GM21576 (cell line): ENCODE measurements at regions not wholly inside any gene's neighbourhood (a gene's known extent, or its start where the extent isn't known, plus 50 kb on each side); places are given as distances from the start of the nearest gene placed in this dataset.
"Not testable (repeated sequence)": the region's sequence is repeated elsewhere in the genome, so short reads cannot be mapped to it uniquely, and the experiment has no call there.

Experiments used
- ATAC-seq: cut with Tn5 transposase; IDR thresholded peaks from one replicate; pipeline ENCODE4 v1.9.1; 2021; ENCODE audit warnings: mild to moderate bottlenecking, moderate library complexity; ENCODE audit not compliant: unreplicated experiment

DNA sequence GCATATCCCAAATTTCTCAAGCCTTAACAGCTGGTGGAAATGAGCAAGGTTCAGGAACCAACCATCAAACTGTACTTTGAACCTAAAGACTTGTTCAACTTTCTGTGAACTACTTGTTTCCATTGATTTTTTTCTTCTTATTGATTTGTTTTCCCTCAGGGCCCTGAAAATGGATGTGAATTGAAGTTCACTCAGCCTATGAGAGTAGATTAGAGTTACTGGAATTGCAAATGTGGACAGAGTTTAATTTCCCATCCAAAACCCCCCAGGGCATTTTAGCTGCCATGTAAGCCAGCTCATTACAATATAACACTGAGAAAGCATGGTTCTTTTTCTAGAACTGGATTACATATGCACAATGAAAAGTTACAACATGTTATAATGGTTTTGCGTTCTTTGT lies 1105.7 kb downstream of the REEP3 start:
- ATAC-seq, result no peak

DNA sequence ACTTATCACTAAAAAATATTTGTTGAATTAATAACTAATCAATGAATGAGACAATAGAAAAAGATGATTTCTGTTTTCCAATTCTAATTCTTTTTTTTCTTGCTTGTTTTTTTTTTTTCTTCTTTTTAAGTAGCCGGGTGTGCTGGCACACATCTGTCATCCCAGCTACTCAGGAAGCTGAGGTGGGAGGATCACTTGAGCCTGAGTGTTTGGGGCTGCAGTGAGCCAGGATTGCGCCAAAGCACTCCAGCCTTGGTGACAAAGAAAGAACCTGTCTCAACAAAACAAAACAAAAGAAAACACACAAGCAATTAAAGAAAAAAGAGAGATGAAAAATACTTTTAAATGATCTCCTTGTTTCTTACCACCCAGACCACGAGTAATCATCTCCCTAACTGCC lies 1109.3 kb downstream of the REEP3 start:
- ATAC-seq, result no peak

DNA sequence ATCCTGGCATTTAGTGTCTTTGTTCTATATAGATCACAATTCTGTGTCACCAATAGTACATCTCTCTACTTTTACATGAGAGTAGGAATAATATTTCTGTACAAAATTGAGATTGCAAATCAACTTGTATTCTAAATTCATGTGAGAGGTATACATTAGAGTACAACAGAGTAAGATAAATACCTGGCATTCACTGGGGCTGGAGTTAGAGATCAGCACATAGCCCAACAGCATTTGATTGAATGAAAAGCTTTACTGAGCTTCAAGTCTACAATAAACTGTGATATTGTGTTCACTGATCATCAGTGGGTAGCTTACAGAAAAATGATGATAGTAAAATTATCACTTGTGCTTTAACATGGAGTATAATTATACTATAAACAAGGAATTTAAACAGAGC lies 1114.7 kb downstream of the REEP3 start:
- ATAC-seq, result no peak

DNA sequence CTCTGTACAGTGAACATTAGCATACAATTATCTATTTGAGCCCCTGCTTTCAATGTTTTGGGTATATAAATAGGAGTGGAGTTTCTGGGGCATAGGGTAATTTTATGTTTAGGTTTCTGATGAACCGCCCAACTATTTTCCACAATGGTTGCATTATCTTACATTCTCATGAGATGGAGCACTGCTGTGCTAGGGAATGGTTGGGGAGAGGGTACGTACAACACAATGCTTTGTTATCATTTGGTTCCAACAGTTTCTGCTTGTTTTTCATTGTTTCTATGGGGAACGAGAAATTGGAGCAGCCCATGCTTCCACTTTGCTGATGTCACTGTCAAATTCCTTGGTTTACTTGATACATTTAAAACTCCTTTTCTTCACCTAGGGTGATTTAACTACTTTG lies 1115.3 kb downstream of the REEP3 start:
- no peak for ATAC-seq

DNA sequence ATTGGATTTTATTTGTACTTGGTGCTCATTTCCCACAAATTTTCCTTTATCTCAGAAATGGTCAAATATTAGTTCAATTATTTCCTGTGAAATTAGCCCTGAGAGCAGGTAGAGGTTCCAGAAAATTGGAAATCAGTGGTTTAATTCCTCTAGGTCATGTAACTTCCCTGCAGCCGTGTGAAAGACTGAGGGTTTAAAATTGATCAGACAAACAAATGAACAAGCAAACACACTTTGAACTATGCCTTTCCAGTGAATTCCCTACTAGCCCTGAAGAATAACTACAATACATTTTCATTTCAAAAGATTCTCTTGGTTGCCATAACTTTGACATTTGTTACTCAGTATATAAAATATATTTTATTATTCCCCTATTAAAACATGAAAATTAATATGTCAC lies 1116.7 kb downstream of the REEP3 start:
- no peak for ATAC-seq

DNA sequence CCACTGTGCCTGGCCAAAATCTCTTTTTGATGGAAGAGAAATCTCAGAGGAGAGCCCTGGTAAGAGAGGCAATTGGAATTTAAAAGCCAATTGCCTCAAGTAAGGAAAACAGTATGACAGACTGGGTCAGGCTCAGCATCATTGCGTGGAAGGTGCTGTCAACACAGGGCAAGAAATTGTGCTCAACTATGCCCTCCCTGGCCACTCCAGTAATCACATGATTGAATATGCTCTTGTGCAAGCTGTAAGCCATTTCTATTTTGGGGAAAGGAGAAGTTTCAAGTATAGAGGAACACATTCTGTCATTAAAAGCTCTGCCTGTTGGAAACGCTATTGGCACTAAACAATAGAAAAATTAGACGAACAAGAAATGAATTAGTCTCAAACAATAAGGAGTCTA lies 1127.7 kb downstream of the REEP3 start:
- no peak for ATAC-seq

DNA sequence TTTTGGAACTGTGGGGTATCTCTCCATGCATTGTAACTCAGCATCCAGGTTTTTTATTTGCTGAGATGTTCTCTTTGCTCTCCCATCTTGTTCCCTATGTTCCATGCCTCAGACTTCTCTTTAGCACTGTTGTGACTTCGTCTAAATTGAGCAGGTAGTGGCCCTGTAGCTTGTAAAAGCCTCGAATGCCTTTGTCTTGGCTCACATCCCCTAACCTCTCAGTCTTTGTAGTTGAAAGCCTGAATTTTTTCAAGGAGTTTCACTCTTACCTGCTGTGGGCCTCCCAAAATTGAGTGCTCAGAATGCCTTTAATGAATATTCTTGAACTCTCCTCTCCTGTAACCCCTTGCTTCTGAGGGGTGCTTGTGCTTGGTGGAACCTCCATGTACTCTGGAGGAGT lies 1137.3 kb downstream of the REEP3 start:
- no peak for ATAC-seq

DNA sequence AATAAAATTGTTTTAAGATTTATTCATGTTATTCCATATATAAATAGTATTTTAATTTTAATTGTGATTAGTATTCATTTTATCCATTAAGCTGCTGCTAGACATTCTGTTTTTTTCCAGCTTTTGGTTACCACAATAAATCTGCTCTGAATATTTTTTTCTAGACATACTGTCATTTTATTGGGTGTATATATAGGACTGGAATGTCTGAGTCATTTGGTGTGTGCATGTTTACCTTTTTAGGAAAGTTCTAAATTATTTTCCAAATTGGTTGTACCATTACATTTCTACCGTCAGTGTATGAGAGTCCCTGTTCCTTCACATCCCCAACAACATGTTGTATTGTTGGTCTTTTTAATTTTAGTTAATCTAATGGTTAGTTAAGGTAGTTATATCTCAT lies 1138.1 kb downstream of the REEP3 start:
- no peak for ATAC-seq

DNA sequence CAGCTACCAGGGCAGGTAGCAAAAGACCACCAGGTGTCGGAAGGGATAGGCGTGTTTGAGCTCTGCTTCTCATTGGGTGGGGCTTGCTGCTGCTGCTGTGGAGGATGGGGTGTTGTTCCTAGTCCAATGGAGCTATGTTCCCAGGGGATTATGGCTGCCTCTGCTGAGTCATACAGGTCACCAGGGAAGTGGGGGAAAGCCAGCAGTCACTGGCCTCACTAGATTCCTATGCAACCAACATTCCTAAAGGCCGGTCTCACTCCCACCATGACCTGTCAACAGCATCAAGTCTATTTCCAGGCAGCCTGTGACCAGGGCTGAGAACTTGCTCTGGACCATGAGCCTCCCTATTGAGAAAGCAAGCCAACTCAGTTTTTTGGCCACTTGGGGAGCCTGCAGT lies 1160.8 kb downstream of the REEP3 start:
- no peak for ATAC-seq

DNA sequence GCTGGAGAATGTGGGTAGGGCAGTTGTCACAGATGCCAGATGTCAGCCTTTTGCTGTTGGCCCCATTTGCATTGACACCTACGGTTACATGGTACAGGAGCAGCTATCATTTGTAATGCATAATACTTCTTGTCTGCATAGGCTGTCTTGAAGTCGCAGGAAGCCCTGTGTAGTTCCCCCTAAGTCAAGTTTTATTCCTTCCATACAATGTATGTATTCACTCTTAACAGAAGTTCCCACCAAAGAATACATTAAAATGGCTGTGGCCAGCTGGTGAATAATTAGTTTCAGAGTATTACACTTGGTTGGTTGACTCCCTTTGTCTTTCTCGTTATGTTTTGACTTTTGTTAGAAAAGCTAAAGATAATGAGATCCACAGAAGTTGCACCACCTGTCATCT lies 1169.0 kb downstream of the REEP3 start:
- no peak for ATAC-seq

DNA sequence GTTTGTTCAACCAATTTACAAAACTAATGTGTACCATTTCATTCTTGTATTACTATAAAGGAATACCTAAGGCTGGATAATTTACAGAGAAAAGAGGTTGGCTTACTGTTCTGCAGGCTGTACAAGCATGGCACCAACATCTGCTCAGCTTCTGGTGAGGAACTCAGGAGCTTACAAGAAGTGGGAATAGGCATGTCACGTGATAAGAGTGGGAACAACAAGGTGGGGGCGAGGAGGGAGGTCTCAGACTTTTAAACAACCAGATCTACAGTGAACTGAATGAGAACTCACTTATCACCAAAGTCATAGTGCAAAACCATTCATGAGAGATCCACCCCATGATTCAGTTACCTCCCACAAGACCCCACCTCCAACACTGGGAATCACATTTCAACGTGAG lies 1178.0 kb downstream of the REEP3 start:
- no peak for ATAC-seq

DNA sequence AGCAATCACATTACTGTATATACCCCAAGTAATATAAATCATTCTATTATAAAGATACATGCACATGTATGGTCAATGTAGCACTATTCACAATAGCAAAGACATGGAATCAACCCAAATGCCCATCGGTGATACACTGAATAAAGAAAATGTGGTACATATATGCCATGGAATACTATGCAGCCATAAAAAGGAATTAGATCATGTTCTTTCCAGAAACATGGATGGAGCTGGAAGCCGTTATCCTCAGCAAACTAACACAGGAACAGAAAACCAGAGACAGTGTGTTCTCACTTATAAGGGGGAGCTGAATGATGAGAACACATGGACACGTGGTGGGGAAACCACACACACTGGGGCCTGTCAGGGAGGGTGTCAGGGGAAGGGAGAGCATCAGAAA lies 1180.9 kb downstream of the REEP3 start:
- ATAC-seq, result not testable (repeated sequence)

DNA sequence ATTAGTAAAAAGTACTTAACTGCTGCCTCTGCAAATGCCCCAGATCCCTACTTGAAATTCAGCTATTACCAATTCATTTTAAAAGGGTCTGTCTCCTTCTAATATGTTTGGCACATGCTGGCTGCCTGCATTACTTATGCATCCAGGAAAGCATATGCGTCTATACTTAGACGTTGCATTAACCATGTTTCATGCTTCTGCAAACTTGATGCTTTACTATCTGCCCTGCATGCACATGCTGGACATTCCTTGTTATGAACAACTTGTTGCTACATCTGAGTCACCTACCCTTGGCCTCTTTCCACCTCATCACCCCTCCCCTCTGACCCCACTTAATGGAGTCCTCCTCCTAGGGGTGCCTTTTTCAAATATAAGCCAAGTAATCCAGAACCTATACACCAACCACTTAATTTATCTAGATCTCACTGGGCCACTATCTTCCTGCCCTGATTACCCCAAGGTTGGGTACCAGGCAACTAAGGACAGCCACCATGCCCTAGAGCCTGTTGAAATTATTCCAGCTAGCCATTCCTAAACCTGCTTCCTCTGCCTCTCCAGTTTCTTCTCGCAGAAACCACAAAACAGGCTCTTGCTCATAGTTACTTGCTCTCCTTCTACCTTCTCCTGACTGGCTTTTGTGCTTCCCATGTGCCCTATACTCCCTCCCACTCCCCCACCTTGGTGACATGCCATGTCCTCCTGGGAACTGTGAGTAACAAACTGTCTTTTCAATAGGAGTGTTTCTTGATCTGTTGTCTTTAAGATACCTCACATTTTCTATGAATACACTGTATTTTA lies 1187.9 kb downstream of the REEP3 start:
- ATAC-seq, result no peak

DNA sequence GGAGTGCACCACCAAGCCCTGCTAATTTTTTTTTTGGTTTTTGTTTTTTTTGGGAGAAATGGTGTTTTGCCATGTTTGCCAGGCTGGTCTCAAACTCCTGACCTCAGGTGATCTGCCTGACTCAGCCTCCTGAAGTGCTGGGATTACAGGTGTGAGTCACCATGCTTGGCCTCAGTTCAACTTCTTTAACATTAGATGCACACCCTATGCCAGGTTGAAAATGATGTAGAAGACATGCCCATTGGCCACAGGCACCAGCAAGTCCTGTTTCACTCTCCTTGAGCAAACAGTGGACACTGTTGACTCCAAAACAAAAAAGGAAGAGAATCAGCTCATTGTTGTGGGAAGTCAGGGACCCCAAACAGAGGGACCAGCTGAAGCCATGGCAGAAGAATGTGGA lies 1205.3 kb downstream of the REEP3 start:
- no peak for ATAC-seq

DNA sequence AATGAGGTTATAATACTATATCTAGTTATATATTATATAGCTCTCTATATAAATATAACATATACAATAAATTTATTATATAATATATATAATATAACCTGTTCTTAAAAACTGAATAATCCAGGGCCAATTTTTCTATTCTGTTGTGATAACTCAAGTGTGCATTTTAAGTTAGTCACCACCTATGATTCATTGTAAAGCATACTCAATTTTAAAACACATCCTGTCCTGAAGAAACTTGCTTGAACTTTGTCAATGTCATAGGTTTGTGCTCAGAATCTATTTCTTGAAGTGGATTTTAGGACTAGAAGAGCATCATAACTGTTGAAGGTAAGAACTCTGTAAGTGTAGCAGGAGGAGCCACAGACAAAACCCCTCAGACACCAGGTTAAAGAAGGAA lies 1209.8 kb downstream of the REEP3 start:
- ATAC-seq, result no peak

DNA sequence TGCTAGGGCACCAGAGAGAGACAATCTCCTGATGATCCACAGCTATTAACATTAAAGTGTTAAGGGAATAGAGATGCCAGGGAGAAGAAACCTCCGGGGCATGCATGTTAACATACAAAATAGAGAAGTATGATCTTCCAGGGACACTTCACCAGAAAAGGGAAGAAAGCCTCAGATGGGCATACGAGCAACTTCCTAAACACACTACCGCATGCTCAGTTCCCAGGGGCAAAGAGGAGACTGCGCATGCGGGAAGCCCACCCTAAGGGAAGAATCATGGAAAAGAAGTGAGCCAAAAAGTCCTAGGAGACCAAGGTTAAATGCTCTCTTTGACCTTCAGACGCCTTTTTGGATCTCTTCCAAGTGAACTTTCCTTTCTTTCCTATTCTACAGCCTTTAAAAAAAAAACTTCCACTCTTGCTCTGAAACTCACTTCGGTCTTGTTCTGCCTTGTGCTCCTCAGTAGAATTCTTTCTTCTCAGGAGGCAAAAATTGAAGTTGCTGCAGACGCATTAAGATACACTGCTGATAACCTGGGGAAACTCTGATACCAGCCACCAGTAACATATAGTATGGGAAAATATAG lies 1211.3 kb downstream of the REEP3 start:
- no peak for ATAC-seq

DNA sequence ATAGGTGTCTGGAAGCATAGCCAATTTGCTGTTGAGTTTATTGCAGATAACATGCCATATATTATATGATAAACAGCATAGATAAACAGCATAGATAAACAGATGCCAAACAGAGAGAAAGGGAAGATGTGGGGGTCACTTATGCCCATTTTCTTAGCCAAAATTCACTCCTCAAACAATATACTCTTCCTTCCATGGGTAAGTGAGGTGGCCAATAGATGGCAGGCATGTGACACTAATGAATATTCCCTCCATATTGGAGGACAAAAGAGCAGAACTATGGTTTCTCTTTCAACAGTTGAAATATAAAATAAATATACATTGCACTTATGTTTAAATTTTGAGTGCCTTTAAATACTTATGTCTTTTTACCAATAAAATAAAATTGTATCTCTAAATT lies 1212.8 kb downstream of the REEP3 start:
- ATAC-seq, result no peak

DNA sequence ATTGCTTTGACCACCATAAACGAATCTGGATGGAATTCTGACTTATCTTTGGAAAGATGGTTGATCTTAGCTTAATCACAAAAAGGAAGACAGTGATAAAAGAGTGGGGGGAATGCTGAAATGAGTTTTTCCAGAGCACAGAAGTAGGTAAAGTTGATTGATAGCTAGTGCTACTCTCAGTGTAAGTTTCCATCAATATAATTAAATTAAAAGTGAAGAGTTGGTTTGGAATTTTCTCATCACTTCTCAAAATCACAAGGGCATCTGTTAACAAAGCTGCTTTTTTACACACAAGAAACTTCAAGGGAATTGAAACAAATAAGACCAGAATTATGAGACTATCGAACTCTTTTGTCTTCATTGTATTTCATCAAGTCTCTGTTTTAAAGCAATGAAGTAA lies 1217.3 kb downstream of the REEP3 start:
- no peak for ATAC-seq

DNA sequence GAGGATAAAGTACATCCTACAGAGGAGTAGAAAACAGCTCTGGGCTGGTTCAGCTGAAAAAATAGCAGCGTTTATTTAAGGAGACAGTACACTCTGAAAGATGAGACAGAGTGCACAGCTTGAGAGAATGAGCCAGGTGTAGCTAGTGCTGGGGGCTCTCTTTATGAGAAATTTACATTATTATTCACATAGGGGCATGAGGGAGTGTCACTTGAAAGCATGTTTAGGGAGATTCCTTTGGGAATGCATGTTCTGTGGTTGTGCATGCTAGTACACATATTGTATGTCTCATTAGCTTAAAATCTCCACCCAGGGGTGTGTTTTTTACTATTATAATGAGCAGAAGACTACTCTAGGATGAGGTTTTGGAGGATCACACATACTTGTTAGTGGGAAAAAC lies 1224.4 kb downstream of the REEP3 start:
- ATAC-seq, result no peak

DNA sequence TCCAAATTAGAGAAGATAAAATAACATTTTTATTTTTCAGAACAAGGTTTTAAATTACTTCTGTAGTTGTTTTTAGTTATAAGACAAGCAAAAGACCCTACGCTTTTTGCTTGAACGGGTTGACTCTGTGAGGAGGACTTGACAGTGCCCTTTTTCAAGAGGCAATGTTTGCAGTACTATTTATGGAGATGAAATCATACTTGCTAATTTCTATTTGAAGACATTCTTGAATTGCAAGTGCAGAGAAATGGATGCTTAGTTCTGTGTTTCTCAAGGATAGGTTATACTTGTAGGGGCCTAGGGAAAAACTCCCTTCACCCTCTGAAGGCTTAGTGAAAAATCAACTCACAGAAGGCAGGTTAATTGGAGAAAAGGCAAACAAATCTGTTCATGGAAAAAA lies 1229.5 kb downstream of the REEP3 start:
- no peak for ATAC-seq

DNA sequence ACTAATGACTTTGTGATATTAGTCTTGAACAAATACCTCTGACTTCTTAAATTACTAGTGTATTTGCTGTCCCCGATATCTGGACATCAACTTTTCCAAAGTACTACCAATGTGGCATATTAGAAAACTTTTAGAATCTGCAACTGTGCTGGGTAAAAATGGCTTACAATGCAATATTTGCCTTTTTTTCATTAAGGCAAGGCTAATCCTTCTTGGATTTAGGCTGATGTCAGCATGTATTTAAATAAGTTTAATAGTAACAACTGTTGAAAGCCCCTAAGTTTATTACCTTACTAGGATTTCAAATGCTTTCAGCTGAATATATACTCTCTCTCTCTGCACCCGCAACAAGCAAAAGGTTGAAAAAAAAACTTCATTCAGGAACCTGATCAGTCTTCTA lies 1232.3 kb downstream of the REEP3 start:
- ATAC-seq, result no peak

DNA sequence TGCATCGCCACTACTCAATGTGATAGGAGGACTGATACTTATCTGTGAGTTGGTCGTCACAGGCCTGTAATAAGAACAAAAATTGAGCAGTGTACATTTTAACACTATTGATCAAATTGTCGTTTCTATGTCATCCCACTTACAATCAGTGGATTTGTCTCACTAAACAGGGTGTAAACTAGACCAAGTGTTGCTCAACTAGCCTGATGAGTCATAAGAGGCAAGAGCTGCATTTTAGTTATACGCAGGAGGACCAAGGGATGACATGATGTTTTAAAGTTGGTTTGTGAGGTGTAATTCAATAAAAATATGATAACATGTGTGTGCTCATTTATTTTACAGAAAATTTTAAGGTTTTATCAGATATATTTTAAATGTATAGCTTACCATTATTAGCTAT lies 1239.2 kb downstream of the REEP3 start:
- ATAC-seq, result no peak

DNA sequence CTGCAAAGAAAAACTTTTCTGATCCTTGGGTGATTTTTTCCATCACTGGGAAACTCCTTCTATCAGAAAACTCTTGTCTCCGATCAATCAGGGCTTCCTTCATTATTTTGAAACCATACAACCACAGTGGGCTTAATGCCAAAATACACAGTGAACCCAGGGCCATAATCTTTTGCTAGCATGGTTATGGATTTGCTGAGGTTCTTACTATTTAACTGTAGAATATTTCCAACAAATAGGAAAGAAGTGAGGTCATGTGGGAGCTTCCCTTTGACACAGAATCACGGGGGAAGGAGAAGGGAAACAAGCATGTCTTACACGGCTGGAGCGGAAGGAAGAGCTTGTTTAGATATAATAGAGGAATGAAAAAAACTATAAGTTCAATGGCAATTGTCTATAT lies 1241.7 kb downstream of the REEP3 start:
- ATAC-seq, result no peak
